H9 (cell line): ENCODE measurements at regions not wholly inside any gene's neighbourhood (a gene's known extent, or its start where the extent isn't known, plus 50 kb on each side); places are given as distances from the start of the nearest gene placed in this dataset.

Experiments
- DNase-seq: peaks from one replicate; pipeline ENCODE4 v3.0.0-alpha.2; 2017
- H2AFZ ChIP-seq: one replicate; pipeline ENCODE4 v1.6.1; 2013; ENCODE audit warnings: mild to moderate bottlenecking, low read length, control low read depth, moderate library complexity
- H2AK5ac ChIP-seq: 2 replicates; pipeline ENCODE4 v1.6.1; 2013; ENCODE audit warnings: low read length, control low read depth, mixed read lengths; ENCODE audit not compliant: insufficient read length
- H2BK120ac ChIP-seq: one replicate; pipeline ENCODE4 v1.6.1; 2013; ENCODE audit warnings: low read depth, mild to moderate bottlenecking, low read length, control low read depth, inconsistent platforms; ENCODE audit not compliant: poor library complexity, severe bottlenecking
- H2BK12ac ChIP-seq: 2 replicates; pipeline ENCODE4 v1.6.1; 2013; ENCODE audit warnings: low read length, control low read depth, mixed read lengths, low read depth; ENCODE audit not compliant: insufficient read length
- H2BK15ac ChIP-seq: 2 replicates; pipeline ENCODE4 v1.6.1; 2013; ENCODE audit warnings: low read depth, low read length, control low read depth
- H2BK20ac ChIP-seq: one replicate; pipeline ENCODE4 v1.6.1; 2013; ENCODE audit warnings: low read depth, mild to moderate bottlenecking, low read length, control low read depth, inconsistent platforms; ENCODE audit not compliant: poor library complexity, severe bottlenecking
- H2BK5ac ChIP-seq: 2 replicates; pipeline ENCODE4 v1.6.1; 2013; ENCODE audit warnings: low read length, control low read depth, mixed read lengths; ENCODE audit not compliant: insufficient read length
- H3K14ac ChIP-seq: 2 replicates; pipeline ENCODE4 v1.6.1; 2013; ENCODE audit warnings: low read length, control low read depth; ENCODE audit not compliant: insufficient read depth
- H3K18ac ChIP-seq: 2 replicates; pipeline ENCODE4 v1.6.1; 2013; ENCODE audit warnings: low read depth, mild to moderate bottlenecking, mixed read lengths, low read length, control low read depth; ENCODE audit not compliant: insufficient read length
- H3K23ac ChIP-seq: 2 replicates; pipeline ENCODE4 v1.6.1; 2013; ENCODE audit warnings: low read length, control low read depth, mixed read lengths, low read depth; ENCODE audit not compliant: insufficient read length
- H3K23me2 ChIP-seq: 2 replicates; pipeline ENCODE4 v1.6.1; 2013; ENCODE audit warnings: low read depth, mild to moderate bottlenecking, mixed read lengths, low read length, control low read depth; ENCODE audit not compliant: insufficient read length, poor library complexity, severe bottlenecking
- H3K27ac ChIP-seq: 2 replicates; pipeline ENCODE4 v1.5.1; 2013; ENCODE audit warnings: low read length, control low read depth, mixed read lengths, low read depth; ENCODE audit not compliant: insufficient read length
- H3K27me3 ChIP-seq: 2 replicates; pipeline ENCODE4 v1.6.1; 2013; ENCODE audit warnings: low read length, control low read depth, inconsistent platforms; ENCODE audit not compliant: insufficient read depth
- H3K4ac ChIP-seq: 2 replicates; pipeline ENCODE4 v1.6.1; 2013; ENCODE audit warnings: low read depth, mild to moderate bottlenecking, control low read depth, inconsistent platforms, low read length, moderate library complexity
- H3K4me1 ChIP-seq: 2 replicates; pipeline ENCODE4 v1.6.1; 2013; ENCODE audit warnings: low read length, control low read depth, inconsistent platforms; ENCODE audit not compliant: insufficient read depth
- H3K4me2 ChIP-seq: 2 replicates; pipeline ENCODE4 v1.6.1; 2013; ENCODE audit warnings: low read length, control low read depth, mixed read lengths; ENCODE audit not compliant: insufficient read length, insufficient read depth
- H3K56ac ChIP-seq: 2 replicates; pipeline ENCODE4 v1.6.1; 2013; ENCODE audit warnings: low read depth, mild to moderate bottlenecking, mixed read lengths, low read length, control low read depth; ENCODE audit not compliant: insufficient read length
- H3K79me1 ChIP-seq: 2 replicates; pipeline ENCODE4 v1.6.1; 2013; ENCODE audit warnings: low read depth, mild to moderate bottlenecking, moderate library complexity, low read length, control low read depth, inconsistent platforms; ENCODE audit not compliant: insufficient read depth, poor library complexity, severe bottlenecking
- H3K79me2 ChIP-seq: 2 replicates; pipeline ENCODE4 v1.6.1; 2013; ENCODE audit warnings: low read length, control low read depth, inconsistent platforms; ENCODE audit not compliant: insufficient read depth
- H3K9ac ChIP-seq: 2 replicates; pipeline ENCODE4 v1.6.1; 2013; ENCODE audit warnings: low read length, control low read depth, mixed read lengths; ENCODE audit not compliant: insufficient read length; ENCODE audit errors: extremely low read depth
- H3K9me3 ChIP-seq: one replicate; pipeline ENCODE4 v1.6.1; 2013; ENCODE audit warnings: low read depth, low read length, inconsistent platforms; ENCODE audit not compliant: control insufficient read depth
- H3T11ph ChIP-seq: one replicate; pipeline ENCODE4 v1.6.1; 2013; ENCODE audit warnings: mild to moderate bottlenecking, low read length, control low read depth, inconsistent platforms
- H4K20me1 ChIP-seq: one replicate; pipeline ENCODE4 v1.6.1; 2013; ENCODE audit not compliant: control insufficient read depth, insufficient read length, insufficient read depth
- H4K5ac ChIP-seq: 2 replicates; pipeline ENCODE4 v1.6.1; 2013; ENCODE audit warnings: low read depth, mild to moderate bottlenecking, mixed read lengths, low read length, control low read depth; ENCODE audit not compliant: insufficient read length
- H4K8ac ChIP-seq: replicated peaks from 2 replicates; pipeline ENCODE4 v1.6.1; 2013; ENCODE audit warnings: low read length, control low read depth, mixed read lengths, low read depth; ENCODE audit not compliant: insufficient read length
- H4K91ac ChIP-seq: 2 replicates; pipeline ENCODE4 v1.6.1; 2013; ENCODE audit warnings: low read depth, mild to moderate bottlenecking, moderate library complexity, mixed read lengths, low read length, control low read depth; ENCODE audit not compliant: insufficient read length
- H3K27ac Mint-ChIP-seq, 3 experiments: 2 replicates in 2 of 3; 3 replicates in 1 of 3; pipeline ENCODE4 v1.8.0; 2020 to 2021; ENCODE audit warnings: mixed read lengths in 3 of 3, mild to moderate bottlenecking in 1 of 3, moderate library complexity in 1 of 3
- H3K27me3 Mint-ChIP-seq: 2 replicates; pipeline ENCODE4 v1.8.0; 2021; ENCODE audit warnings: low read depth, mild to moderate bottlenecking, moderate library complexity, mixed read lengths
- H3K36me3 Mint-ChIP-seq, 3 experiments: 2 replicates in 2 of 3; 3 replicates in 1 of 3; pipeline ENCODE4 v1.8.0; 2020 to 2021; ENCODE audit warnings: low read depth in 3 of 3, mixed read lengths in 3 of 3; ENCODE audit not compliant: insufficient read depth in 1 of 3
- H3K4me1 Mint-ChIP-seq, 2 experiments: 2 replicates each; pipeline ENCODE4 v1.8.0; 2020; ENCODE audit warnings: mixed read lengths in 2 of 2
- H3K4me3 Mint-ChIP-seq, 2 experiments: 2 replicates in 1 of 2; 3 replicates in 1 of 2; pipeline ENCODE4 v1.8.0; 2020 to 2021; ENCODE audit warnings: mild to moderate bottlenecking in 2 of 2, mixed read lengths in 2 of 2, moderate library complexity in 1 of 2
- H3K9me3 Mint-ChIP-seq, 2 experiments: 2 replicates in 1 of 2; 3 replicates in 1 of 2; pipeline ENCODE4 v1.8.0; 2020; ENCODE audit warnings: mild to moderate bottlenecking in 2 of 2, mixed read lengths in 2 of 2, moderate library complexity in 1 of 2
- CTCF ChIP-seq: fragments of 200-600 bp; sonication (generic); conservative IDR thresholded peaks from 3 replicates; pipeline ENCODE4 v1.8.0; 2021; ENCODE audit warnings: antibody characterized with exemption, mild to moderate bottlenecking
- WGBS: extraction: QIAGEN DNeasy Blood & Tissue Kit; methylation state at CpG from one replicate; pipeline ENCODE4 v1.1.7; 2013; ENCODE audit warnings: missing lambda C conversion rate, low lambda C conversion rate, mixed read lengths; ENCODE audit not compliant: insufficient read length; ENCODE audit errors: extremely low coverage; 5-methylcytosine and 5-hydroxymethylcytosine counted together

DNA sequence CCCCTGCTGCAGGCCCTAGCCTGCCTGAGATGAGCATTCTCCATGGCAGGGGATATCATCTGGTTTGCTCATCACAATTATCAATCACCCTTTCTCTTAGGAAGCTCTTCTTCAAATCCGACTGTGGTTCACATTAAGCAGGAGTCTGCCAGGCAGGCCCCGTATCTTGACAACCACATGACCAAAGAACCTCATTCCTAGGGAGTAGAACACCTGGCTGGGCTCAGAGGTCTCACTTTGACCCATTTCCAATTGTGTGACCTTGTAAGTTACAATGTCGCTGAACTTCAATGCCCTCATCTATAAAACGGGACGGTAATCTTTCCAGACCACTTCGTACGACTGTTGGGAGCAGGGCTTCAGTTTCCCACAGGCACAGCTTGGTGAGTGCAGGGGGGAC lies 156.4 kb upstream of the PCBD1 start:
- Histone ChIP-seq H3K56ac (no peak overlapping the region), H3K4me2 (no peak overlapping the region), H2BK12ac (no peak overlapping the region), H3K79me2 (no peaks in the 10 kb centered on the region), H3K4ac (no peak overlapping the region), H3K79me1 (no peaks in the 10 kb centered on the region), H3K18ac (no peak overlapping the region), H3K27ac (no peak overlapping the region), H4K5ac (no peak overlapping the region), H3K9me3 (no peaks in the 10 kb centered on the region), H2BK5ac (no peak overlapping the region), H3T11ph (no peak overlapping the region), H3K14ac (no peak overlapping the region), H3K23me2 (no peaks in the 10 kb centered on the region), H2BK15ac (no peak overlapping the region), H4K91ac (no peak overlapping the region), H2BK20ac (no peak overlapping the region), H2AFZ (no peak overlapping the region), H4K8ac (no peak overlapping the region), H3K4me1 (no peaks in the 10 kb centered on the region), H4K20me1 (no peaks in the 10 kb centered on the region), H3K27me3 (no peaks in the 10 kb centered on the region), H2AK5ac (no peak overlapping the region), H2BK120ac (no peak overlapping the region), H3K9ac (no peak overlapping the region), H3K23ac (no peak overlapping the region)
- no peak for DNase-seq
- Mint-ChIP-seq H3K4me1 (peaks cover 4 to 16% of the 10 kb centered on the region in 2 experiments), H3K36me3 (no peaks in the 10 kb centered on the region), H3K27me3 (peaks cover 9% of the 10 kb centered on the region; the same call in 1 of the 2 replicates), H3K27ac (no peak overlapping the region), H3K4me3 (no peak overlapping the region), H3K9me3 (no peaks in the 10 kb centered on the region)
- no peak for TF ChIP-seq CTCF
- WGBS, result no CpG with 5 or more reads among the region's 7 CpGs
